Suprapubic skin (tissue), 4 donors: ENCODE measurements at regions not wholly inside any gene's neighbourhood (a gene's known extent, or its start where the extent isn't known, plus 50 kb on each side); places are given as distances from the start of the nearest gene placed in this dataset.

Experiments
- DNase-seq, 2 donors: peaks; one replicate each; pipeline ENCODE4 v3.0.0-alpha.2; 2019; ENCODE audit warnings: low spot score in 2 of 2
- H3K27ac ChIP-seq: fragments of 200-600 bp; sonication (generic); one replicate; pipeline ENCODE4 v1.5.1; 2019
- H3K27me3 ChIP-seq: fragments of 200-600 bp; sonication (generic); one replicate; pipeline ENCODE4 v1.5.1; 2019
- H3K36me3 ChIP-seq: fragments of 200-600 bp; sonication (generic); one replicate; pipeline ENCODE4 v1.5.1; 2019
- H3K4me1 ChIP-seq: fragments of 200-600 bp; sonication (generic); one replicate; pipeline ENCODE4 v1.5.1; 2019
- H3K4me3 ChIP-seq: fragments of 200-600 bp; sonication (generic); one replicate; pipeline ENCODE4 v1.5.1; 2019; ENCODE audit warnings: mild to moderate bottlenecking
- H3K9me3 ChIP-seq: fragments of 200-600 bp; sonication (generic); one replicate; pipeline ENCODE4 v1.5.1; 2019
- EP300 ChIP-seq: sonication (generic); formaldehyde crosslinking; IDR thresholded peaks from one replicate; pipeline ENCODE4 v1.6.1; 2017; ENCODE audit warnings: antibody characterized with exemption
- POLR2A ChIP-seq, 2 donors: fragments of 450-650 bp; IDR thresholded peaks; one replicate each; pipeline ENCODE4 v1.6.1; 2017; ENCODE audit warnings: antibody characterized with exemption in 2 of 2, mild to moderate bottlenecking in 2 of 2, moderate library complexity in 2 of 2
- POLR2AphosphoS5 ChIP-seq, 3 donors: sonication (generic); formaldehyde crosslinking; IDR thresholded peaks; one replicate each; pipeline ENCODE4 v1.6.1; 2017; ENCODE audit warnings: antibody characterized with exemption in 3 of 3
- WGBS: methylation state at CpG from one replicate; pipeline ENCODE4 v1.1.5; 2018; 5-methylcytosine and 5-hydroxymethylcytosine counted together
- TF ChIP-seq, protein P1 (sequence below), 2 donors: fragments of 200-600 bp in 1 of 2; fragments of 450-650 bp in 1 of 2; sonication (generic) in 1 of 2; IDR thresholded peaks; one replicate each; pipeline ENCODE4 v1.5.1; 2016 to 2019; ENCODE audit warnings: antibody characterized with exemption in 2 of 2, mild to moderate bottlenecking in 1 of 2, moderate library complexity in 1 of 2

DNA sequence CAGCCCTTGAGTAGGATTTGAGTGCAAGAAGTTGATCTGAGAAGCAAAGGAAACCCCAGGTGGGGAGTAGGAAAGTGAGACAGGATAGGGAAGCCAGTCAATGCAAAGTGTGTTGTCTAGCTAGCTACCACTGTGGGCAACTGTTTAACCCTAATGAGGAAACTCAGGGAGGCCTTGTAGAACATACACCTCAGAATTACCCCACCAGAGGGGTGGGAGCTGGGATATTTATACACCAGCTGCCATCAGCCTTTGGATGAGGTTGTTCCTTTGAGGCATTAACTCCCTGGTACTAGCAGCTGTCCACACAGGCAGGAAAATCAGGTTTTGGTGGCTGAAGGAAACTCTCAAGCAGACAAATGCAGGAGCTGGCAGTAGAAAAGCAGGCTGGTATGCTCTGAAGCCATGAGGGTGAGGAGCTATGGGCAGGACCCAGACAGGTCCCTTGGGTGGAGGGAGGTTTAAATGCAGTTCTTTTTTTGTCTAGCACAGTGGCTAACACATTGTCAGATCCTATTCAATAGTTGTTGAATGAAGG is 60.1 kb upstream of the ARID5B start:
- Histone ChIP-seq H3K4me3 (no peak overlapping the region), H3K27ac (no peak overlapping the region), H3K9me3 (no peaks in the 10 kb centered on the region), H3K36me3 (no peaks in the 10 kb centered on the region), H3K27me3 (no peaks in the 10 kb centered on the region), H3K4me1 (peaks cover 19% of the 10 kb centered on the region)
- TF ChIP-seq POLR2A (IDR thresholded peaks at IDR 0.05) (no peak), POLR2AphosphoS5 (IDR thresholded peaks at IDR 0.05) (no peak), EP300 (no peak)
- no peak for DNase-seq

DNA sequence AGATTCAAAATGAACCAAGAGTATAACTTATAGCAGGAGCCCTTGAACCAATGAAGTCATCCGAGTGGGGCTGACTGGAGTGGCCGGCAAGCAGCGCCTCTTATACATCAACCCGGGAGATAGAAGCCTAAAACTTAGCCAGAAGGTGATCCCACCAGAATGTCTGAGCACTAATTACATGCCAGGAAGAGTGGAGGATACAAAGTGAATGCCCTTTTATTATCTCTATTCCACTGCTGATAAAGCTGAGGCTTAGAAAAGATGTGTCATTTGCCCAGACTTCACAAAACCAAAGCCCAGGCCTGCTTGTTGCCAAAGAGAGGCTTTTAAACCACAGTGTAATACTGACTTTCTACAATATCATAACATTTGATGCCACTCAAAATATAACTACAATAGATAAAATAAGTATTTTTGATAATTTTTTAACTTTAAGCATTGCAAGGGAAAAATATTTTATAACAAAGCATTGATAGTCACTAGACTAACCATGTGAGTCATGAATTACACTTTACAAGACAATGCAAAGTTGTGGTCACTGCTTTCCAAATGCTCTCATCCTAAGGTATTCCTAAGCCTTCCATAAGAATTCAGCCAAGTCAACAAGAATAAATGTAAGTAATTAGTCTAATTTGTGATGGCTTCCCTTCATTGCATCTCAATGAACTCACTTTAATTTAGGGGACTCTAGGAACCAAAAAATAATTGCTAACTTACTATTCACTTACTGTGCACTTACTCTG is 58.6 kb upstream of the ARID5B start:
- Histone ChIP-seq H3K36me3 (no peaks in the 10 kb centered on the region), H3K9me3 (no peaks in the 10 kb centered on the region), H3K4me3 (no peak overlapping the region), H3K27me3 (no peaks in the 10 kb centered on the region), H3K4me1 (peaks cover 4% of the 10 kb centered on the region), H3K27ac (no peak overlapping the region)
- no peak for DNase-seq
- TF ChIP-seq, protein P1, sequence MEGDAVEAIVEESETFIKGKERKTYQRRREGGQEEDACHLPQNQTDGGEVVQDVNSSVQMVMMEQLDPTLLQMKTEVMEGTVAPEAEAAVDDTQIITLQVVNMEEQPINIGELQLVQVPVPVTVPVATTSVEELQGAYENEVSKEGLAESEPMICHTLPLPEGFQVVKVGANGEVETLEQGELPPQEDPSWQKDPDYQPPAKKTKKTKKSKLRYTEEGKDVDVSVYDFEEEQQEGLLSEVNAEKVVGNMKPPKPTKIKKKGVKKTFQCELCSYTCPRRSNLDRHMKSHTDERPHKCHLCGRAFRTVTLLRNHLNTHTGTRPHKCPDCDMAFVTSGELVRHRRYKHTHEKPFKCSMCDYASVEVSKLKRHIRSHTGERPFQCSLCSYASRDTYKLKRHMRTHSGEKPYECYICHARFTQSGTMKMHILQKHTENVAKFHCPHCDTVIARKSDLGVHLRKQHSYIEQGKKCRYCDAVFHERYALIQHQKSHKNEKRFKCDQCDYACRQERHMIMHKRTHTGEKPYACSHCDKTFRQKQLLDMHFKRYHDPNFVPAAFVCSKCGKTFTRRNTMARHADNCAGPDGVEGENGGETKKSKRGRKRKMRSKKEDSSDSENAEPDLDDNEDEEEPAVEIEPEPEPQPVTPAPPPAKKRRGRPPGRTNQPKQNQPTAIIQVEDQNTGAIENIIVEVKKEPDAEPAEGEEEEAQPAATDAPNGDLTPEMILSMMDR (IDR thresholded peaks at IDR 0.05) = no peak
- WGBS = 94% methylated on average over 4 of the region's 4 CpGs

DNA sequence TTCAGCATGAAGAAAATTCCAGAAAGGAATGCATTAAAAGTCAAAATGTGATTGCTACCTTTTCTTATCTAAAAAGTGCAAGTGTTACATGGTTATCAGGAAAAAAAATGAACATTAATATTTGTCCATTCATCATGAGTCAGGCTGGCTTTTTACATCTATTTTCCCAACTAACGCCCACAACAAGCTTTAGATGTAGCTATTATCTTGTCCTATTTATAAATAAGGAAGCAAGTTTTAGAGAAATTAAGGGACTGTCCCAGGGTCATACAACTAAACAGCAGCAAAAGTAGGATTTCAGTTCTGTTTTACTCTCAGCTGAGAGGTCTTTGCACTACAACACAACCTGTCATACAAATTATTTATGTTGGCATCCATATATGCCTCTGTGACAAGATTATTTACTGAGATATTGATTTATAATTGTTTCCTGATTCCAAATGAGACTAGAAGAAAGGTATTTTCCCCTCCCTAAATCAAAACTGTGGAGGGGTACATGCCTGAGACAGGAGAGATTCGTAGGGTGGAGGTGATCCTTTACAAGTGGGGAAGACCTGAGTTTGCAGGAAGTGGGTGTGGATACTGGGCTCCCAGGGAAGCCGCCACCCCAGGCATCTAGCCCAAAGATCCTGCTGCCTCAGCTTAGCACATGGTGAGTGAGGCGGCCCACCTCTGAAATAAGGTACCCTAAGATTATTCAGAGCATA is 57.2 kb upstream of the ARID5B start:
- Histone ChIP-seq H3K4me3 (no peak overlapping the region), H3K36me3 (no peaks in the 10 kb centered on the region), H3K4me1 (no peaks in the 10 kb centered on the region), H3K9me3 (no peaks in the 10 kb centered on the region), H3K27me3 (no peaks in the 10 kb centered on the region), H3K27ac (no peak overlapping the region)
- 84% methylated on average over 4 of the region's 4 CpGs for WGBS
- DNase-seq = no peak
- no peak for TF ChIP-seq POLR2A (IDR thresholded peaks at IDR 0.05)
- TF ChIP-seq, protein P1 (IDR thresholded peaks at IDR 0.05) = no peak
- TF ChIP-seq EP300 = no peak
- no peak for TF ChIP-seq POLR2AphosphoS5 (IDR thresholded peaks at IDR 0.05)

DNA sequence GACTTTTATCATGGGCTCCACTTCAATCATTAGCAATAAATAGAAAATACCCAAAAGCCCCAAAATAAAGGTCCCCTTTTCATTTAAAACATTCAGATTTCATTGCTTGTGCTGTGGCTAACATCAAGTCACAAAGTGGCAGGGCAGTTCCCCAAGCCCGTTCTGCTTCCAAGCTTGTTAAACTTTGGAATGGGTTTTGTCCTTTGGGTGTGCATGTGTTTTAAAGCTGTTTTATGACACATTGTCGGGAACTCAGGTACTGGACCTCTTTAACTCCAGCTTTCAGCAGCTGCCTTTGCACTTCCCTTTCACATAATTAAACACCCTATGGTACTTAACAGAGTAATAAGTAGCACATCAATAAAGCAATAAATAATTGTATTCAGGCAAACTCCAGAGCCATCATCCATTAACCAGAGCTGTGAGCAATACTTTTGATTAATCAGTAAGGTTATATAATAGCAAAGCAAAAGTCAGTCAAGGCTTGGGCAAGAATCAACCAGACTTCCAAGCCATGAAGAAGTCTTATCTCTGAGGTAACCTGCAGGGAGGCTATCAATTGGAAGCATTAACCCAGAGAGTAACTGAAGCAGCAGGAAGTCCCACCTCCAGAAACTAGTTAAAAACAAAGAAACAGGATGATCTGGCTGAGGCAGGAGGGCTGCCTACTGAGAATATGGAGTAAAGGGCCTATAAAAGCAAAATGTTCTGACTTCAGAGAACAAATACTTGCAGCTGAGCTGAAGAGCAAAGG is 56.1 kb upstream of the ARID5B start:
- no peaks in the 10 kb centered on the region for H3K36me3 ChIP-seq
- no peak for DNase-seq
- H3K9me3 ChIP-seq = no peaks in the 10 kb centered on the region
- no peaks in the 10 kb centered on the region for H3K27me3 ChIP-seq
- H3K27ac ChIP-seq = no peak overlapping the region
- no peak overlapping the region for H3K4me3 ChIP-seq
- WGBS = 93% methylated on average over 2 of the region's 2 CpGs
- TF ChIP-seq, protein P1 (IDR thresholded peaks at IDR 0.05) = no peak
- no peak for TF ChIP-seq POLR2AphosphoS5 (IDR thresholded peaks at IDR 0.05)
- TF ChIP-seq EP300 = no peak
- no peak for TF ChIP-seq POLR2A (IDR thresholded peaks at IDR 0.05)
- no peaks in the 10 kb centered on the region for H3K4me1 ChIP-seq

DNA sequence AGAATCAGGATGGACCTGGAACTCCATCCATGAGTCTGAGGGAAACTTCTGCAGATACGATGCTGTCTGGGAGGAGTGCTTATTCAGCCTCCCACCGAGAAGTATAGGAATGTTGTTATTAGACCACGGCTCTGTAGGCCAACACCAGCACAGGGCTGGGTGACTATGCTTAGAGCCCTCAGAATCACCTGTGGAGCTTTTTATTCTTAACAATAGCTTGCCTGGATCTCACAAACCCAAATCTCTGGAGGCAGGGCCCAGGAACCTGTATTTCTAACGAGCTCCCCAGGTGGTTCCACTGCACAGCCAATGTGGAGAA is 55.6 kb upstream of the ARID5B start:
- no peaks in the 10 kb centered on the region for H3K36me3 ChIP-seq
- TF ChIP-seq, protein P1 (IDR thresholded peaks at IDR 0.05) = no peak
- no peak for TF ChIP-seq POLR2A (IDR thresholded peaks at IDR 0.05)
- TF ChIP-seq POLR2AphosphoS5 (IDR thresholded peaks at IDR 0.05) = no peak
- no peak for TF ChIP-seq EP300
- DNase-seq = no peak
- no peaks in the 10 kb centered on the region for H3K9me3 ChIP-seq
- H3K27me3 ChIP-seq = no peaks in the 10 kb centered on the region
- H3K27ac ChIP-seq = no peak overlapping the region
- 88% methylated on average over 4 of the region's 4 CpGs for WGBS
- H3K4me3 ChIP-seq = no peak overlapping the region
- no peaks in the 10 kb centered on the region for H3K4me1 ChIP-seq
